Activated naive CD4-positive, alpha-beta T cell treated with anti-CD3 and anti-CD28 coated beads, Interleukin-2, amount 50 U/mL, for 72 hours (primary cell): ENCODE measurements at regions not wholly inside any gene's neighbourhood (a gene's known extent, or its start where the extent isn't known, plus 50 kb on each side); places are given as distances from the start of the nearest gene placed in this dataset.
A peak's percentile ranks its signal among the peaks of the same experiment; 100 is the strongest.

Experiments used
- ATAC-seq, 2 donors: fragments of 150-1000 bp; cut with Tn5 transposase; 2 replicates each; pipeline ENCODE4 v1.10.0; 2021; ENCODE audit warnings: mild to moderate bottlenecking in 2 of 2, moderate library complexity in 2 of 2
- DNase-seq, 2 donors: peaks; one replicate each; pipeline ENCODE4 v3.0.0; 2021 to 2022; ENCODE audit warnings: low spot score in 2 of 2
- H3K27ac Mint-ChIP-seq, 2 donors: one replicate each; pipeline ENCODE4 v1.8.0; 2022; ENCODE audit warnings: mild to moderate bottlenecking in 2 of 2, mixed read lengths in 2 of 2
- H3K36me3 Mint-ChIP-seq, 2 donors: one replicate each; pipeline ENCODE4 v1.8.0; 2022; ENCODE audit warnings: mixed read lengths in 2 of 2
- H3K9me3 Mint-ChIP-seq, 2 donors: one replicate each; pipeline ENCODE4 v1.8.0; 2022; ENCODE audit warnings: mixed read lengths in 2 of 2

- DNase-seq = no peak
- no peak for ATAC-seq
- Mint-ChIP-seq H3K27ac (no peak overlapping the region), H3K36me3 (no peaks in the 10 kb centered on the region), H3K9me3 (no peaks in the 10 kb centered on the region)
Measured at GRCh38 chr5:39825301-39825700, 400.5 kb upstream of the DAB2 start.

- H3K9me3 Mint-ChIP-seq = no peaks in the 10 kb centered on the region
- no peak for DNase-seq
- no peak overlapping the region for H3K27ac Mint-ChIP-seq
- no peaks in the 10 kb centered on the region for H3K36me3 Mint-ChIP-seq
- ATAC-seq = no peak
Measured at GRCh38 chr5:39822020-39822419, 397.2 kb upstream of the DAB2 start.

GRCh38 chr5:39816866-39817265 is 392.1 kb upstream of the DAB2 start:
- DNase-seq = no peak
- no peaks in the 10 kb centered on the region for H3K36me3 Mint-ChIP-seq
- no peak overlapping the region for H3K27ac Mint-ChIP-seq
- no peaks in the 10 kb centered on the region for H3K9me3 Mint-ChIP-seq
- ATAC-seq = no peak

GRCh38 chr5:39816156-39816845 is 391.5 kb upstream of the DAB2 start:
- no peak for ATAC-seq
- Mint-ChIP-seq H3K36me3 (no peaks in the 10 kb centered on the region), H3K9me3 (no peaks in the 10 kb centered on the region), H3K27ac (no peak overlapping the region)
- DNase-seq = no peak

- ATAC-seq (no peak), DNase-seq (no peak)
- Mint-ChIP-seq H3K36me3 (no peaks in the 10 kb centered on the region), H3K9me3 (no peaks in the 10 kb centered on the region), H3K27ac (no peak overlapping the region)
Measured at GRCh38 chr5:39815711-39816110, 390.9 kb upstream of the DAB2 start.

- Mint-ChIP-seq H3K36me3 (no peaks in the 10 kb centered on the region), H3K27ac (no peak overlapping the region), H3K9me3 (no peaks in the 10 kb centered on the region)
- ATAC-seq = no peak
- no peak for DNase-seq
Measured at GRCh38 chr5:39811381-39811780, 386.6 kb upstream of the DAB2 start.

- no peak for DNase-seq
- H3K9me3 Mint-ChIP-seq = no peaks in the 10 kb centered on the region
- no peak for ATAC-seq
- no peaks in the 10 kb centered on the region for H3K36me3 Mint-ChIP-seq
- no peak overlapping the region for H3K27ac Mint-ChIP-seq
Measured at GRCh38 chr5:39808656-39809055, 383.9 kb upstream of the DAB2 start.

- Mint-ChIP-seq H3K9me3 (no peaks in the 10 kb centered on the region), H3K27ac (no peak overlapping the region), H3K36me3 (no peaks in the 10 kb centered on the region)
- no peak for ATAC-seq
- no peak for DNase-seq
Measured at GRCh38 chr5:39801306-39801705, 376.5 kb upstream of the DAB2 start.

- DNase-seq (no peak), ATAC-seq (no peak)
- Mint-ChIP-seq H3K9me3 (no peaks in the 10 kb centered on the region), H3K36me3 (no peaks in the 10 kb centered on the region), H3K27ac (no peak overlapping the region)
Measured at GRCh38 chr5:39800042-39800601, 375.3 kb upstream of the DAB2 start.

- no peak for DNase-seq
- no peaks in the 10 kb centered on the region for H3K9me3 Mint-ChIP-seq
Measured at GRCh38 chr5:39799242-39799641, 374.5 kb upstream of the DAB2 start.

GRCh38 chr5:39794513-39795210 is 369.9 kb upstream of the DAB2 start:
- ATAC-seq (no peak), DNase-seq (no peak)
- Mint-ChIP-seq H3K36me3 (no peaks in the 10 kb centered on the region), H3K9me3 (no peaks in the 10 kb centered on the region), H3K27ac (no peak overlapping the region)

More at GRCh38 chr5:39799242-39799641, 374.5 kb upstream of the DAB2 start:
- ATAC-seq = no peak
- Mint-ChIP-seq H3K27ac (no peak overlapping the region), H3K36me3 (no peaks in the 10 kb centered on the region)

- H3K27ac Mint-ChIP-seq = no peak overlapping the region
- no peak for ATAC-seq
- H3K9me3 Mint-ChIP-seq = peaks cover 4 to 5% of the 10 kb centered on the region in 2 donors
- DNase-seq = no peak
- no peaks in the 10 kb centered on the region for H3K36me3 Mint-ChIP-seq
Measured at GRCh38 chr5:39785410-39785809, 360.6 kb upstream of the DAB2 start.

- no peaks in the 10 kb centered on the region for H3K36me3 Mint-ChIP-seq
- ATAC-seq = peak in 1 of 2 donors; percentile 64
- DNase-seq = no peak
- H3K9me3 Mint-ChIP-seq = peaks cover 4 to 5% of the 10 kb centered on the region in 2 donors
- no peak overlapping the region for H3K27ac Mint-ChIP-seq
Measured at GRCh38 chr5:39783756-39784421, 359.1 kb upstream of the DAB2 start.

- ATAC-seq (no peak), DNase-seq (no peak)
- Mint-ChIP-seq H3K36me3 (no peaks in the 10 kb centered on the region), H3K27ac (no peak overlapping the region), H3K9me3 (peaks cover 0 to under 1% of the 10 kb centered on the region in 2 donors)
Measured at GRCh38 chr5:39780347-39780746, 355.6 kb upstream of the DAB2 start.

- ATAC-seq (no peak), DNase-seq (no peak)
- Mint-ChIP-seq H3K9me3 (no peaks in the 10 kb centered on the region), H3K27ac (no peak overlapping the region), H3K36me3 (no peaks in the 10 kb centered on the region)
Measured at GRCh38 chr5:39779831-39780230, 355.1 kb upstream of the DAB2 start.

GRCh38 chr5:39775797-39776365 is 351.1 kb upstream of the DAB2 start:
- Mint-ChIP-seq H3K27ac (no peak overlapping the region), H3K36me3 (no peaks in the 10 kb centered on the region), H3K9me3 (no peaks in the 10 kb centered on the region)
- no peak for ATAC-seq
- DNase-seq = no peak
